ENCODE measurements at regions not wholly inside any gene's neighbourhood (a gene's known extent, or its start where the extent isn't known, plus 50 kb on each side); places are given as distances from the start of the nearest gene placed in this dataset.

GRCh38 chr10:125584954-125585353, 98.0 kb downstream of the TEX36 start:
- TF ChIP-seq CTCF (IDR thresholded peaks at IDR 0.05) (no peak), EP300 (IDR thresholded peaks at IDR 0.05) (no peak)

Measured in ovary (tissue), 3 donors.